MM.1S (cell line): ENCODE measurements at regions not wholly inside any gene's neighbourhood (a gene's known extent, or its start where the extent isn't known, plus 50 kb on each side); places are given as distances from the start of the nearest gene placed in this dataset.

Source experiments
- DNase-seq: peaks from one replicate; pipeline ENCODE4 v3.0.0-alpha.2; 2015
- H2AFZ ChIP-seq: fragments of 300-600 bp; sonication (generic); 2 replicates; pipeline ENCODE4 v1.6.0; 2016; ENCODE audit warnings: antibody characterized with exemption, low read length
- H3F3A ChIP-seq: fragments of 300-600 bp; sonication (generic); 2 replicates; pipeline ENCODE4 v1.6.1; 2016; ENCODE audit warnings: mild to moderate bottlenecking, antibody characterized with exemption, low read length, moderate library complexity, mixed read lengths; ENCODE audit not compliant: insufficient read depth
- H3K27ac ChIP-seq: fragments of 300-600 bp; sonication (generic); 2 replicates; pipeline ENCODE4 v1.5.1; 2016; ENCODE audit warnings: mild to moderate bottlenecking, low read length
- H3K27me3 ChIP-seq: fragments of 300-600 bp; sonication (generic); replicated peaks from 2 replicates; pipeline ENCODE4 v1.6.0; 2016; ENCODE audit warnings: low read length; ENCODE audit not compliant: insufficient read depth
- H3K36me3 ChIP-seq: fragments of 300-600 bp; sonication (generic); replicated peaks from 2 replicates; pipeline ENCODE4 v1.6.1; 2016; ENCODE audit warnings: mild to moderate bottlenecking, low read length, mixed read lengths; ENCODE audit not compliant: insufficient read depth
- H3K4me1 ChIP-seq: fragments of 300-600 bp; sonication (generic); 2 replicates; pipeline ENCODE4 v1.6.1; 2016; ENCODE audit warnings: low read length, mixed read lengths
- H3K4me2 ChIP-seq: fragments of 300-600 bp; sonication (generic); 2 replicates; pipeline ENCODE4 v1.6.0; 2016; ENCODE audit warnings: low read depth, low read length
- H3K4me3 ChIP-seq: fragments of 300-600 bp; sonication (generic); 2 replicates; pipeline ENCODE4 v1.5.1; 2016; ENCODE audit warnings: low read length, mixed read lengths
- H3K79me2 ChIP-seq: fragments of 300-600 bp; sonication (generic); 2 replicates; pipeline ENCODE4 v1.6.1; 2016; ENCODE audit warnings: mixed run types, low read length, mixed read lengths
- H3K9ac ChIP-seq: fragments of 300-600 bp; sonication (generic); 2 replicates; pipeline ENCODE4 v1.6.1; 2016; ENCODE audit warnings: low read length, mixed read lengths
- H3K9me2 ChIP-seq: fragments of 300-600 bp; sonication (generic); replicated peaks from 2 replicates; pipeline ENCODE4 v1.6.1; 2016; ENCODE audit warnings: mild to moderate bottlenecking, low read length, mixed read lengths; ENCODE audit not compliant: insufficient read depth
- H3K9me3 ChIP-seq: fragments of 300-600 bp; sonication (generic); replicated peaks from 2 replicates; pipeline ENCODE4 v1.6.1; 2016; ENCODE audit warnings: mild to moderate bottlenecking, low read length, mixed read lengths; ENCODE audit not compliant: insufficient read depth
- H4K20me1 ChIP-seq: fragments of 300-600 bp; sonication (generic); 2 replicates; pipeline ENCODE4 v1.6.1; 2016; ENCODE audit warnings: mild to moderate bottlenecking, low read length, moderate library complexity, mixed read lengths; ENCODE audit not compliant: insufficient read depth
- EZH2 ChIP-seq: fragments of 300-600 bp; sonication (generic); optimal IDR thresholded peaks from 2 replicates; pipeline ENCODE3; 2017; ENCODE audit warnings: low read depth, mild to moderate bottlenecking, antibody characterized with exemption, low read length, mixed read lengths
- EZH2phosphoT487 ChIP-seq: fragments of 300-600 bp; sonication (generic); IDR thresholded peaks from 2 replicates; pipeline ENCODE4 v1.6.1; 2018; ENCODE audit warnings: antibody characterized with exemption, low read length
- TF ChIP-seq, protein P1 (sequence below): fragments of 300-600 bp; sonication (generic); IDR thresholded peaks from 2 replicates; pipeline ENCODE4 v1.5.1; 2016; ENCODE audit warnings: antibody characterized with exemption, low read length, mixed read lengths

DNA sequence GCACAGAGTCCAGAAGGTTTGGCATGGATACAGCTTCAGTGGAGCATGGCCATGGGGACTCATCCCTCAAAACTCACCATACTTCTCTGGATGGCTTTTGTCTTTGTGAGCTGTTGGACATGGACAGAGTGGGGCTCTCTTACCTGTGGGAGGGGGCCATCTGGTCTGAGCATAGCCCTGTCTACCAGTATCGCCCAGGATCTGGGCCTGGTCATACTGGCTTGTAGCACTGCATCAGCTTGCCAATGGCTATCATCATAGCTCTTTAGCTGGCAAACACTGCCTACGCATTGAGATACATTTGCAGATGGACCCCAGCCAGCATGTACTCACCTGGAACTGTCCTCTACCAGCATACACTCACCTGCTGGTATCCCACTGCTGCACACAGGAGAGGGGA lies 975.2 kb upstream of the NOVA1 start:
- H3K79me2 ChIP-seq, result no peaks in the 10 kb centered on the region
- no peaks in the 10 kb centered on the region for H3F3A ChIP-seq
- no peak overlapping the region for H3K4me2 ChIP-seq
- no peaks in the 10 kb centered on the region for H4K20me1 ChIP-seq
- no peaks in the 10 kb centered on the region for H3K27me3 ChIP-seq
- H3K9me3 ChIP-seq, result no peaks in the 10 kb centered on the region
- H3K4me1 ChIP-seq, result no peaks in the 10 kb centered on the region
- H3K4me3 ChIP-seq, result no peak overlapping the region
- no peaks in the 10 kb centered on the region for H3K9me2 ChIP-seq
- TF ChIP-seq, protein P1, sequence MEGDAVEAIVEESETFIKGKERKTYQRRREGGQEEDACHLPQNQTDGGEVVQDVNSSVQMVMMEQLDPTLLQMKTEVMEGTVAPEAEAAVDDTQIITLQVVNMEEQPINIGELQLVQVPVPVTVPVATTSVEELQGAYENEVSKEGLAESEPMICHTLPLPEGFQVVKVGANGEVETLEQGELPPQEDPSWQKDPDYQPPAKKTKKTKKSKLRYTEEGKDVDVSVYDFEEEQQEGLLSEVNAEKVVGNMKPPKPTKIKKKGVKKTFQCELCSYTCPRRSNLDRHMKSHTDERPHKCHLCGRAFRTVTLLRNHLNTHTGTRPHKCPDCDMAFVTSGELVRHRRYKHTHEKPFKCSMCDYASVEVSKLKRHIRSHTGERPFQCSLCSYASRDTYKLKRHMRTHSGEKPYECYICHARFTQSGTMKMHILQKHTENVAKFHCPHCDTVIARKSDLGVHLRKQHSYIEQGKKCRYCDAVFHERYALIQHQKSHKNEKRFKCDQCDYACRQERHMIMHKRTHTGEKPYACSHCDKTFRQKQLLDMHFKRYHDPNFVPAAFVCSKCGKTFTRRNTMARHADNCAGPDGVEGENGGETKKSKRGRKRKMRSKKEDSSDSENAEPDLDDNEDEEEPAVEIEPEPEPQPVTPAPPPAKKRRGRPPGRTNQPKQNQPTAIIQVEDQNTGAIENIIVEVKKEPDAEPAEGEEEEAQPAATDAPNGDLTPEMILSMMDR, result no peak
- TF ChIP-seq EZH2 (no peak), EZH2phosphoT487 (no peak)
- no peak overlapping the region for H3K27ac ChIP-seq
- no peak for DNase-seq
- H3K36me3 ChIP-seq, result no peaks in the 10 kb centered on the region
- no peak overlapping the region for H2AFZ ChIP-seq
- H3K9ac ChIP-seq, result no peak overlapping the region

DNA sequence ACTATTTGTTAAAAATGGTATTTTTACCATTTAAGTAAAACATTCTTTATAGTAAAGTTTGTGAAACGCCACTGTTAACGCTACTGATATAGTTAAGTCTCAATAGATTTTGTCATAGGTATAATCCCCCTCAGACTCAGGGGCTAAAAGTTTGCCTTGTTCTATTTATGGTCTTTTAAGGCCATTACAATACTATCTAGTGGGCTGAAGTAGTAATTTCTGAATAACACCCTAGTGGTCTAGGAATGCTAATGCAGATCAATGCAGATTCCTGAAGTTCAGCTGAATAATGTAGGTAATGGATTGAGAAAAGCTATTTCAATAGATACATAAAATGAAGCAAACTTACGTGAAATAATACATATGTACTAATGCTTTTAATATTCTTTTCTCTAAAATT lies 989.3 kb upstream of the NOVA1 start:
- Histone ChIP-seq H3K9me2 (no peaks in the 10 kb centered on the region), H3K4me3 (no peak overlapping the region), H2AFZ (no peak overlapping the region), H3K27me3 (no peaks in the 10 kb centered on the region), H3K36me3 (no peaks in the 10 kb centered on the region), H3K9me3 (no peaks in the 10 kb centered on the region), H3K9ac (no peak overlapping the region), H4K20me1 (no peaks in the 10 kb centered on the region), H3F3A (no peaks in the 10 kb centered on the region), H3K79me2 (no peaks in the 10 kb centered on the region), H3K4me2 (no peak overlapping the region), H3K4me1 (no peaks in the 10 kb centered on the region), H3K27ac (no peak overlapping the region)
- TF ChIP-seq EZH2 (no peak), EZH2phosphoT487 (no peak)
- TF ChIP-seq, protein P1, result no peak
- no peak for DNase-seq

DNA sequence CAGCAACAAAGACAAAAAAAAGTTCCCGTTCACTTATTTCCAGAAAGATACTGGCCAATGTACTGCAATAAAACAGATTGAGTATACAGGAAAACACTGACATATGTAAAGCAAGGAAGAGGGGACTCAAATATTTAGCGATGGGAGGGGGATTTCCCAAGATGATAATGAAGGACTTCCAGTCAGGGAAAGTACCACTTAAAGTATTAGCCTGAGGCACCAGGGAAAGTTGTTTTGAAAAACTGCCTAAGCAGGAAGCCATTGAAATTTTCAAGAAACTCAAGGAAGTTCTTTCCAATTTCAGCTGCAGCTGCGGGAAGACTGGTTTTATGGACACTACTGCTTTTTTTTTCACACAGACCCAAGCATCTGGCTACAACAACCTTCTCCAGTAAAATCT lies 1007.4 kb upstream of the NOVA1 start:
- no peak for DNase-seq
- Histone ChIP-seq H3F3A (no peaks in the 10 kb centered on the region), H3K9me3 (no peaks in the 10 kb centered on the region), H3K27ac (no peak overlapping the region), H2AFZ (no peak overlapping the region), H3K9ac (no peak overlapping the region), H3K9me2 (no peaks in the 10 kb centered on the region), H3K4me1 (no peaks in the 10 kb centered on the region), H3K36me3 (no peaks in the 10 kb centered on the region), H4K20me1 (no peaks in the 10 kb centered on the region), H3K4me3 (no peak overlapping the region), H3K79me2 (no peaks in the 10 kb centered on the region), H3K27me3 (no peaks in the 10 kb centered on the region), H3K4me2 (no peak overlapping the region)
- TF ChIP-seq EZH2phosphoT487 (no peak), EZH2 (no peak)
- TF ChIP-seq, protein P1, result no peak
